ENCODE measurements at regions not wholly inside any gene's neighbourhood (a gene's known extent, or its start where the extent isn't known, plus 50 kb on each side); places are given as distances from the start of the nearest gene placed in this dataset.

DNA sequence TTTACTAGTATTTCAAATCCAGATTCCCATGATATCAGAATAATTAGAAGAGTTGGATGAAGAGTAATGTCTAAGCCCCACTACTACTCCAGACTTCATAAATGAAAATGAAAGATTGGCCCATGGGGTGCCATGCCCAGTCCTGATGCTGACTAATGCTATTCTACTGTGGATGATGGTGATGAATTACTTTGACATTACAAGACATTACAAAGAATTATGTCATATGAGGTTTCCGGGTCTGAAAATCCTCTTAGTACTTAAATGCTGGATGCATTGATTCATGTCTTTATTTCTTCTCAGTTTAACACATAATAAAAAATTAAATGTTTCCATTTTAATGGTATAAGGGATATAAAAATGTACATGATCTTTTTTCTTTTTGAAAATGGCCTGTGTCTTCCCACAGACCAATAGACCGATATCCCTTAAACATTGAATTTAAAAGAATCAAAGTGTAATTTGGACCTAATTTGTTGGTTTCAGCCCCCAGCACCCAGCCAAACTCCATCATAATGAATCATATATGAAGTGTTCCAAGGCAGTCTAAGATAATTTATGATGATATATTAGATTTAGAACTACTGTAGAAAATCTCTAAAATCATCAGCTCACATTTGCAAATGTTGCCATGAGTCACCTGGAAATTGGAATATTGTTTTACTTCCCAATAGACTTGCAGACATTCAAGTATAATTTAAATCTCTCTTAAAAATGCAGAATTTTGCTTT lies 223.6 kb upstream of the SGCD start:
- Mint-ChIP-seq H3K27ac (no peak overlapping the region), H3K4me1 (no peaks in the 10 kb centered on the region), H3K4me3 (no peak overlapping the region), H3K27me3 (no peaks in the 10 kb centered on the region), H3K36me3 (ENCODE audit: low read depth) (no peaks in the 10 kb centered on the region), H3K9me3 (no peaks in the 10 kb centered on the region)
- ATAC-seq (replicated peaks): no peak

DNA sequence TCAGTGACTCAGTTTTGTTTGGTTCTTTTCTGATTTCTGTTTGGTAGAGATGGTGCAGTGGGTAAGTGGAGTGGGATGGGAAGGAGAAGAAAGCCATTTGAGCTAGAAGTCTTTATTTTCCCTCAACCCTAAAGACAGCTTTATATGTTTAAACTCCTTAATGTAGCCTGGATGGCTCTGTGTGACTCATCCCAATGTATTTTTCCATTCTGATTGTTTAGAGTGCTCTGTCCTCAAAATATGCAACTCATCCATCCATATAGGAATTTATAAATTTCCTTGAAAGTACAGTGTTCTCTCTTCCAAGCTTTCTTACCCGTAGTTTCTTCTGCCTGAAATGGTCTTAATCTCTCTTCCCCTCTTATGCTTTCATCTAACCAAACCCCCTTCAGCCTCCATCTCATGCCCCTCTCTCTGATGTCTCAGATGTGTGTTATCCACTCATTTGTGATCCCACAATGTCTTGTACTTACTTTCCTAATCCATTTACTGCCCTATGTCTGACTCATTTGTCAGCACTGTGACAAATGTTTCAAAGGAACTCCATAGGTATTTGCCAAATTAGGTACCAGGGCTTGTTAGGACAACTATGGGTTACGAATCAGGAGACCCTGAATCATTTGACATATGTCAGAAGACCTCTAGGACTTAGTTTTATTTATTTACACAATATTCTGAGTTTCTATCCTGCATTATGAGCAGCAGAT lies 217.5 kb upstream of the SGCD start:
- H3K4me1 Mint-ChIP-seq: no peaks in the 10 kb centered on the region
- H3K4me3 Mint-ChIP-seq: no peak overlapping the region
- ATAC-seq (replicated peaks): no peak
- peaks cover 7% of the 10 kb centered on the region for H3K27me3 Mint-ChIP-seq
- no peaks in the 10 kb centered on the region for H3K9me3 Mint-ChIP-seq
- H3K36me3 Mint-ChIP-seq (ENCODE audit: low read depth): no peaks in the 10 kb centered on the region
- no peak overlapping the region for H3K27ac Mint-ChIP-seq

DNA sequence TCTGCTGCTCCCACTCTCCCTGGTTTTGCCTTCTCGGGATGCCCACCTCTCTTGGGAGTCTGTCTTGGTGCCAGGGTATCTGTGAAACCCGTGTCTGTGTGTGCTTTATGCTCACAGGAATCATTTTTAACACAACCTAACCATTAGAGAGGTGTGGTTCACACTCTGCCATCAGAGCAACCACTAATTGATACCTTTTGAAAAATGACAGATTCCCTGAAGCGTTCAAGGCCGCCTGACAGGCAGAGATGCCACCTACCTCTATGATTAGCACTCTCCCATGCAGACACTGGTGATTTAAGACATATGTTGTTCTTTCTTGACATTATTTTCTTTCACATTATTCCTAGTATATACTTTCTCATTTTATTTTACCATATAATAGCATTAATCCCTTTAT lies 207.3 kb upstream of the SGCD start:
- peaks cover 15% of the 10 kb centered on the region for H3K27me3 Mint-ChIP-seq
- no peaks in the 10 kb centered on the region for H3K36me3 Mint-ChIP-seq (ENCODE audit: low read depth)
- ATAC-seq (replicated peaks): no peak
- H3K4me1 Mint-ChIP-seq: no peaks in the 10 kb centered on the region
- H3K27ac Mint-ChIP-seq: no peak overlapping the region
- no peak overlapping the region for H3K4me3 Mint-ChIP-seq
- H3K9me3 Mint-ChIP-seq: no peaks in the 10 kb centered on the region

- peaks cover 15% of the 10 kb centered on the region for H3K27me3 Mint-ChIP-seq
- no peaks in the 10 kb centered on the region for H3K9me3 Mint-ChIP-seq
- H3K4me3 Mint-ChIP-seq: no peak overlapping the region
- ATAC-seq (replicated peaks): no peak
- no peak overlapping the region for H3K27ac Mint-ChIP-seq
- no peaks in the 10 kb centered on the region for H3K4me1 Mint-ChIP-seq
- H3K36me3 Mint-ChIP-seq (ENCODE audit: low read depth): no peaks in the 10 kb centered on the region
These were observed 206.2 kb upstream of the SGCD start for GRCh38 chr5:156120777-156121176.

DNA sequence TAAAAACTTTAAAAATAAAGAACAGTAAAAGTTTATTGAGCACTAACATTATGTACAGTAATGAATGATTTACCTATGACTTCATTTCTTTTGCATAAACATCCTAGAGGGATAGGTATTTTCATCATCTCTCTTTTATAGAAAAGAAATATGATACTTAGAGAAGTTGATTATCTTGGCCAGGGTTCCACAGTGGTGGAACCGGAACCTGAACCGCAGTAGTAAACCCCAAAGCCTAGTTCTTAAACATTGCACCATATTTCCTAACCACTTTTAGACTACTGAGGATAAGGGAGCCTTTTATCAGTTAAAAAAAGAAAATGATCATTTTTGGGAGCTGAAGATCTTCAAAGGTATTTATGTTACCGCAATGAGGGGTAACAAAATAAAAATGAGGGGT lies 205.7 kb upstream of the SGCD start:
- Mint-ChIP-seq H3K9me3 (no peaks in the 10 kb centered on the region), H3K4me3 (no peak overlapping the region), H3K27ac (no peak overlapping the region), H3K36me3 (ENCODE audit: low read depth) (no peaks in the 10 kb centered on the region), H3K4me1 (no peaks in the 10 kb centered on the region), H3K27me3 (peaks cover 15% of the 10 kb centered on the region)
- ATAC-seq (replicated peaks): no peak

DNA sequence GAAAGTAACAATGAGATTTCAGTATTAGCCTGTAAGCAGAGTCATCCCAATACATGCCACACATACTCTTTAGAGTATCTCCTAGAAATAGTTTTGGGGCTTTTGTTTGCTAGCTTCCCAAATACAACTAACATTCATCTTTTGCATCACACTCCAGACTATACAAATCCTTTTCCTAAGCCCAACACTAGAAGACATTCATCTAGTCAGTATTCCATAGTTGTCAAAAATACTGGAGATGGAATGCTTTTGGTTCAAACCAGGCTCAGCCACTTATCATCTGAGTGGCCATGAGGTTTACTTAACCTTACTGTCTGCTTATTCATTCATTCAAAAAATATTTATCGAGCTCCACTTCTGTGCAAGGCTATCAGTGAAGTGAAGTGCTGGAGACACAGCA lies 205.1 kb upstream of the SGCD start:
- H3K36me3 Mint-ChIP-seq (ENCODE audit: low read depth): no peaks in the 10 kb centered on the region
- H3K27ac Mint-ChIP-seq: no peak overlapping the region
- H3K27me3 Mint-ChIP-seq: peaks cover 15% of the 10 kb centered on the region

GRCh38 chr5:156124708-156125107 lies 202.3 kb upstream of the SGCD start:
- ATAC-seq (replicated peaks): no peak
- no peak overlapping the region for H3K4me3 Mint-ChIP-seq
- H3K9me3 Mint-ChIP-seq: no peaks in the 10 kb centered on the region
- no peak overlapping the region for H3K27ac Mint-ChIP-seq
- H3K4me1 Mint-ChIP-seq: no peaks in the 10 kb centered on the region
- peaks cover 3% of the 10 kb centered on the region for H3K27me3 Mint-ChIP-seq
- H3K36me3 Mint-ChIP-seq (ENCODE audit: low read depth): no peaks in the 10 kb centered on the region

More for the DNA sequence above, 205.1 kb upstream of the SGCD start:
- Mint-ChIP-seq H3K4me3 (no peak overlapping the region), H3K4me1 (no peaks in the 10 kb centered on the region), H3K9me3 (no peaks in the 10 kb centered on the region)
- no peak for ATAC-seq (replicated peaks)

- ATAC-seq (replicated peaks): no peak
- Mint-ChIP-seq H3K36me3 (ENCODE audit: low read depth) (no peaks in the 10 kb centered on the region), H3K27me3 (peaks cover 3% of the 10 kb centered on the region), H3K9me3 (no peaks in the 10 kb centered on the region), H3K4me1 (no peaks in the 10 kb centered on the region), H3K27ac (no peak overlapping the region), H3K4me3 (no peak overlapping the region)
These were observed 201.8 kb upstream of the SGCD start for GRCh38 chr5:156125118-156125517.

GRCh38 chr5:156126716-156127115 lies 200.2 kb upstream of the SGCD start:
- Mint-ChIP-seq H3K36me3 (ENCODE audit: low read depth) (no peaks in the 10 kb centered on the region), H3K4me1 (no peaks in the 10 kb centered on the region), H3K9me3 (no peaks in the 10 kb centered on the region), H3K4me3 (no peak overlapping the region), H3K27ac (no peak overlapping the region), H3K27me3 (no peaks in the 10 kb centered on the region)
- no peak for ATAC-seq (replicated peaks)

DNA sequence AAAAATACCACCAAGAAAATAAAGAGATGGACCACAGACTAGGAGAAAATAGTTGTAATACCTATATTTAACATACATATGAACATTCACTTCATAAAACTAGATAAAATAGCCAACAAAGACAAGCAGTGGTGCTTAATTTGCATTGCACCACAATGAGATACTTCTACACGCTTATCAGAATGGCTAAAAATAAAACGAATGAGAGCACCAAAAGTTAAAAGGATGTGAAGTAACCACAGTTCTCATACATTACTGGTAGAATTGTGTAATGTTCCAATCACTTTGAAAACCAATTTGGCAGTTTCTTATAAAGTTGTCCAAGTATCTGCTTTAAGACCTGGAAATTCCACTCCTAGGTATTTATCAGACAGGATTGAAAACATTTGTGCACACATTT lies 198.9 kb upstream of the SGCD start:
- no peaks in the 10 kb centered on the region for H3K36me3 Mint-ChIP-seq (ENCODE audit: low read depth)
- H3K4me1 Mint-ChIP-seq: no peaks in the 10 kb centered on the region
- no peak overlapping the region for H3K4me3 Mint-ChIP-seq
- H3K9me3 Mint-ChIP-seq: no peaks in the 10 kb centered on the region
- ATAC-seq (replicated peaks): no peak
- no peak overlapping the region for H3K27ac Mint-ChIP-seq
- no peaks in the 10 kb centered on the region for H3K27me3 Mint-ChIP-seq

GRCh38 chr5:156134216-156134615 lies 192.7 kb upstream of the SGCD start:
- no peak for ATAC-seq (replicated peaks)
- H3K4me1 Mint-ChIP-seq: no peaks in the 10 kb centered on the region
- no peaks in the 10 kb centered on the region for H3K36me3 Mint-ChIP-seq (ENCODE audit: low read depth)
- no peak overlapping the region for H3K4me3 Mint-ChIP-seq
- H3K27ac Mint-ChIP-seq: no peak overlapping the region
- H3K9me3 Mint-ChIP-seq: no peaks in the 10 kb centered on the region
- no peaks in the 10 kb centered on the region for H3K27me3 Mint-ChIP-seq

- Mint-ChIP-seq H3K36me3 (ENCODE audit: low read depth) (no peaks in the 10 kb centered on the region), H3K27ac (no peak overlapping the region), H3K9me3 (no peaks in the 10 kb centered on the region), H3K27me3 (no peaks in the 10 kb centered on the region), H3K4me1 (no peaks in the 10 kb centered on the region), H3K4me3 (no peak overlapping the region)
- ATAC-seq (replicated peaks): no peak
These were observed 191.4 kb upstream of the SGCD start for GRCh38 chr5:156135531-156135930.

- H3K9me3 Mint-ChIP-seq: peaks cover 3% of the 10 kb centered on the region
- no peaks in the 10 kb centered on the region for H3K27me3 Mint-ChIP-seq
- no peak overlapping the region for H3K4me3 Mint-ChIP-seq
- no peak for ATAC-seq (replicated peaks)
- no peaks in the 10 kb centered on the region for H3K4me1 Mint-ChIP-seq
- no peak overlapping the region for H3K27ac Mint-ChIP-seq
- H3K36me3 Mint-ChIP-seq (ENCODE audit: low read depth): no peaks in the 10 kb centered on the region
These were observed 189.7 kb upstream of the SGCD start for GRCh38 chr5:156137071-156137869.

- Mint-ChIP-seq H3K36me3 (ENCODE audit: low read depth) (no peaks in the 10 kb centered on the region), H3K27ac (no peak overlapping the region), H3K9me3 (peaks cover 10% of the 10 kb centered on the region), H3K4me3 (no peak overlapping the region), H3K4me1 (no peaks in the 10 kb centered on the region), H3K27me3 (peaks cover 2% of the 10 kb centered on the region)
- ATAC-seq (replicated peaks): no peak
These were observed 184.1 kb upstream of the SGCD start for GRCh38 chr5:156142867-156143266.

Measured in activated T-helper 17 cell treated with anti-CD3 and anti-CD28 coated beads, Interleukin-2, amount 50 U/mL, for 72 hours (primary cell).